HEK293 (cell line): ENCODE measurements at regions not wholly inside any gene's neighbourhood (a gene's known extent, or its start where the extent isn't known, plus 50 kb on each side); places are given as distances from the start of the nearest gene placed in this dataset.

Experiments
- CTCF ChIA-PET: fragments of 350-600 bp; formaldehyde crosslinking; extraction: SDS; loops from one replicate; lab custom pipeline; 2021; ENCODE audit warnings: antibody characterized with exemption; lab: Yijun Ruan, JAX
- POLR2A ChIA-PET: fragments of 300-600 bp; formaldehyde crosslinking; extraction: SDS; loops from one replicate; lab custom pipeline; 2020; ENCODE audit warnings: antibody characterized with exemption, inconsistent platforms; lab: Yijun Ruan, JAX
- H3K27ac ChIP-seq: fragments of 200-500 bp; sonication (Bioruptor generic); 2 replicates; pipeline ENCODE4 v1.5.1; 2014; ENCODE audit warnings: low read depth, low read length, control low read depth, inconsistent platforms; ENCODE audit errors: extremely low read depth
- H3K36me3 ChIP-seq, 2 experiments: fragments of 200-500 bp in 1 of 2; sonication (Bioruptor generic) in 1 of 2; 1 replicate in 1 of 2; 2 replicates in 1 of 2; pipeline ENCODE4 v1.5.1; 2014 to 2017; ENCODE audit warnings: inconsistent platforms in 2 of 2, low read length in 2 of 2; ENCODE audit not compliant: control insufficient read depth in 2 of 2, insufficient read depth in 1 of 2
- H3K4me1 ChIP-seq: fragments of 200-500 bp; sonication (Bioruptor generic); 2 replicates; pipeline ENCODE4 v1.5.1; 2014; ENCODE audit warnings: mild to moderate bottlenecking, low read length, inconsistent platforms; ENCODE audit not compliant: control insufficient read depth, insufficient read depth
- H3K4me3 ChIP-seq: 2 replicates; pipeline ENCODE4 v1.5.1; 2011; ENCODE audit warnings: low read depth, mild to moderate bottlenecking, control low read depth, low read length, moderate library complexity
- H3K9me3 ChIP-seq: fragments of 200-500 bp; sonication (Bioruptor generic); 2 replicates; pipeline ENCODE4 v1.5.1; 2014; ENCODE audit warnings: low read depth, low read length, inconsistent platforms; ENCODE audit not compliant: control insufficient read depth, insufficient read depth
- ELK4 ChIP-seq: IDR thresholded peaks from 2 replicates; pipeline ENCODE4 v1.6.1; 2011; ENCODE audit warnings: mild to moderate bottlenecking, low read depth, low read length, borderline replicate concordance
- GFI1B ChIP-seq: fragments of 450-650 bp; formaldehyde crosslinking; IDR thresholded peaks from 2 replicates; pipeline ENCODE4 v1.5.1; 2016; ENCODE audit warnings: missing biosample characterization, missing genetic modification characterization
- GLI4 ChIP-seq: fragments of 450-650 bp; formaldehyde crosslinking; IDR thresholded peaks from 2 replicates; pipeline ENCODE4 v1.5.1; 2016; ENCODE audit warnings: missing biosample characterization, missing genetic modification characterization
- INSM2 ChIP-seq: fragments of 450-650 bp; formaldehyde crosslinking; IDR thresholded peaks from 2 replicates; pipeline ENCODE4 v1.5.1; 2016; ENCODE audit warnings: missing biosample characterization, missing genetic modification characterization
- KLF8 ChIP-seq: fragments of 450-650 bp; formaldehyde crosslinking; IDR thresholded peaks from 2 replicates; pipeline ENCODE4 v1.5.1; 2016; ENCODE audit warnings: missing biosample characterization, missing genetic modification characterization
- MZF1 ChIP-seq: fragments of 450-650 bp; formaldehyde crosslinking; IDR thresholded peaks from 2 replicates; pipeline ENCODE4 v1.5.1; 2017; ENCODE audit warnings: missing biosample characterization, missing genetic modification characterization, borderline replicate concordance
- SCRT2 ChIP-seq: fragments of 450-650 bp; formaldehyde crosslinking; IDR thresholded peaks from 2 replicates; pipeline ENCODE4 v1.5.1; 2016; ENCODE audit warnings: missing biosample characterization, missing genetic modification characterization
- SP3 ChIP-seq: fragments of 450-650 bp; formaldehyde crosslinking; IDR thresholded peaks from 2 replicates; pipeline ENCODE4 v1.5.1; 2016; ENCODE audit warnings: missing biosample characterization, missing genetic modification characterization
- ZNF121 ChIP-seq: fragments of 450-650 bp; formaldehyde crosslinking; IDR thresholded peaks from 2 replicates; pipeline ENCODE4 v1.5.1; 2016; ENCODE audit warnings: missing biosample characterization, missing genetic modification characterization
- ZNF174 ChIP-seq: fragments of 450-650 bp; formaldehyde crosslinking; IDR thresholded peaks from 2 replicates; pipeline ENCODE4 v1.5.0; 2017; ENCODE audit warnings: missing biosample characterization, mild to moderate bottlenecking, missing genetic modification characterization
- ZNF302 ChIP-seq: fragments of 450-650 bp; formaldehyde crosslinking; IDR thresholded peaks from 2 replicates; pipeline ENCODE4 v1.5.1; 2016; ENCODE audit warnings: missing biosample characterization, missing genetic modification characterization, low read depth
- ZNF311 ChIP-seq: fragments of 450-650 bp; formaldehyde crosslinking; IDR thresholded peaks from 2 replicates; pipeline ENCODE4 v1.5.1; 2017; ENCODE audit warnings: missing biosample characterization, missing genetic modification characterization, borderline replicate concordance
- ZNF510 ChIP-seq: fragments of 450-650 bp; formaldehyde crosslinking; IDR thresholded peaks from 2 replicates; pipeline ENCODE4 v1.5.1; 2018; ENCODE audit warnings: mild to moderate bottlenecking, missing genetic modification characterization, missing biosample characterization; ENCODE audit not compliant: insufficient replicate concordance
- ZNF571 ChIP-seq: fragments of 450-650 bp; formaldehyde crosslinking; IDR thresholded peaks from 2 replicates; pipeline ENCODE4 v1.5.0; 2017; ENCODE audit warnings: missing biosample characterization, missing genetic modification characterization
- ZNF585B ChIP-seq: fragments of 450-650 bp; formaldehyde crosslinking; IDR thresholded peaks from 2 replicates; pipeline ENCODE4 v1.5.1; 2016; ENCODE audit warnings: missing biosample characterization, missing genetic modification characterization
- ZNF629 ChIP-seq: fragments of 450-650 bp; formaldehyde crosslinking; IDR thresholded peaks from 2 replicates; pipeline ENCODE4 v1.5.1; 2017; ENCODE audit warnings: missing biosample characterization, missing genetic modification characterization
- ZNF658 ChIP-seq: fragments of 450-650 bp; formaldehyde crosslinking; IDR thresholded peaks from 2 replicates; pipeline ENCODE4; 2016; ENCODE audit warnings: missing biosample characterization, missing genetic modification characterization
- ZNF670 ChIP-seq: fragments of 450-650 bp; formaldehyde crosslinking; IDR thresholded peaks from 2 replicates; pipeline ENCODE4 v1.5.1; 2016; ENCODE audit warnings: missing biosample characterization, missing genetic modification characterization, low read depth
- ZNF837 ChIP-seq: fragments of 450-650 bp; formaldehyde crosslinking; IDR thresholded peaks from 2 replicates; pipeline ENCODE4 v1.5.1; 2016; ENCODE audit warnings: missing biosample characterization, missing genetic modification characterization
- TF ChIP-seq, protein P1 (sequence below): fragments of 450-650 bp; formaldehyde crosslinking; IDR thresholded peaks from 2 replicates; pipeline ENCODE4 v1.5.1; 2017; ENCODE audit warnings: missing biosample characterization, missing genetic modification characterization
- TF ChIP-seq, protein P2 (sequence below): fragments of 450-650 bp; formaldehyde crosslinking; IDR thresholded peaks from 2 replicates; pipeline ENCODE4 v1.5.1; 2016; ENCODE audit warnings: missing biosample characterization, missing genetic modification characterization
- TF ChIP-seq, protein P3 (sequence below): fragments of 450-650 bp; formaldehyde crosslinking; IDR thresholded peaks from 2 replicates; pipeline ENCODE4 v1.5.0; 2017; ENCODE audit warnings: missing biosample characterization, missing genetic modification characterization, borderline replicate concordance

- ChIA-PET CTCF (no interaction called here), POLR2A (no interaction called here)
- H3K27ac ChIP-seq: no peak overlapping the region
Measured at GRCh38 chr4:31356839-31357238, 636.7 kb downstream of the PCDH7 start.

GRCh38 chr4:31360786-31361185 is 640.6 kb downstream of the PCDH7 start:
- H3K27ac ChIP-seq: no peak overlapping the region
- POLR2A ChIA-PET: no interaction called here
- no peaks in the 10 kb centered on the region for H3K4me1 ChIP-seq
- no peaks in the 10 kb centered on the region for H3K9me3 ChIP-seq
- no peak for TF ChIP-seq GLI4 (tag by site-specific recombination)
- TF ChIP-seq GFI1B: no peak
- TF ChIP-seq, protein P1, sequence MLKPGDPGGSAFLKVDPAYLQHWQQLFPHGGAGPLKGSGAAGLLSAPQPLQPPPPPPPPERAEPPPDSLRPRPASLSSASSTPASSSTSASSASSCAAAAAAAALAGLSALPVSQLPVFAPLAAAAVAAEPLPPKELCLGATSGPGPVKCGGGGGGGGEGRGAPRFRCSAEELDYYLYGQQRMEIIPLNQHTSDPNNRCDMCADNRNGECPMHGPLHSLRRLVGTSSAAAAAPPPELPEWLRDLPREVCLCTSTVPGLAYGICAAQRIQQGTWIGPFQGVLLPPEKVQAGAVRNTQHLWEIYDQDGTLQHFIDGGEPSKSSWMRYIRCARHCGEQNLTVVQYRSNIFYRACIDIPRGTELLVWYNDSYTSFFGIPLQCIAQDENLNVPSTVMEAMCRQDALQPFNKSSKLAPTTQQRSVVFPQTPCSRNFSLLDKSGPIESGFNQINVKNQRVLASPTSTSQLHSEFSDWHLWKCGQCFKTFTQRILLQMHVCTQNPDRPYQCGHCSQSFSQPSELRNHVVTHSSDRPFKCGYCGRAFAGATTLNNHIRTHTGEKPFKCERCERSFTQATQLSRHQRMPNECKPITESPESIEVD: no peak
- no peak for TF ChIP-seq ZNF121 (tag by site-specific recombination)
- TF ChIP-seq INSM2: no peak
- TF ChIP-seq ELK4: no peak
- TF ChIP-seq, all 188 proteins: peak for 0
- H3K36me3 ChIP-seq: no peaks in the 10 kb centered on the region
- H3K4me3 ChIP-seq: no peak overlapping the region
- CTCF ChIA-PET: no interaction called here

More at GRCh38 chr4:31356839-31357238, 636.7 kb downstream of the PCDH7 start:
- Histone ChIP-seq H3K4me1 (no peaks in the 10 kb centered on the region), H3K4me3 (no peak overlapping the region), H3K36me3 (no peaks in the 10 kb centered on the region), H3K9me3 (no peaks in the 10 kb centered on the region)
- TF ChIP-seq ZNF629 (tag by site-specific recombination) (no peak), MZF1 (tag by site-specific recombination) (no peak), ZNF174 (tag by site-specific recombination) (no peak), ZNF670 (tag by site-specific recombination) (no peak)

GRCh38 chr4:31362756-31363155 is 642.6 kb downstream of the PCDH7 start:
- Histone ChIP-seq H3K9me3 (no peaks in the 10 kb centered on the region), H3K4me1 (no peaks in the 10 kb centered on the region), H3K4me3 (no peak overlapping the region), H3K36me3 (no peaks in the 10 kb centered on the region), H3K27ac (no peak overlapping the region)
- TF ChIP-seq ZNF302 (tag by site-specific recombination) (no peak), ZNF585B (no peak), ZNF510 (no peak), ZNF311 (no peak), SCRT2 (tag by site-specific recombination) (no peak), ZNF837 (tag by site-specific recombination) (no peak), ZNF658 (no peak), SP3 (no peak), KLF8 (no peak), ZNF571 (tag by site-specific recombination) (no peak)
- TF ChIP-seq, protein P2, sequence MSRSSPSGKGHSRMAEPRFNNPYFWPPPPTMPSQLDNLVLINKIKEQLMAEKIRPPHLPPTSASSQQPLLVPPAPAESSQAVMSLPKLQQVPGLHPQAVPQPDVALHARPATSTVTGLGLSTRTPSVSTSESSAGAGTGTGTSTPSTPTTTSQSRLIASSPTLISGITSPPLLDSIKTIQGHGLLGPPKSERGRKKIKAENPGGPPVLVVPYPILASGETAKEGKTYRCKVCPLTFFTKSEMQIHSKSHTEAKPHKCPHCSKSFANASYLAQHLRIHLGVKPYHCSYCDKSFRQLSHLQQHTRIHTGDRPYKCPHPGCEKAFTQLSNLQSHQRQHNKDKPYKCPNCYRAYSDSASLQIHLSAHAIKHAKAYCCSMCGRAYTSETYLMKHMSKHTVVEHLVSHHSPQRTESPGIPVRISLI (tag by site-specific recombination): no peak
- TF ChIP-seq, protein P3, sequence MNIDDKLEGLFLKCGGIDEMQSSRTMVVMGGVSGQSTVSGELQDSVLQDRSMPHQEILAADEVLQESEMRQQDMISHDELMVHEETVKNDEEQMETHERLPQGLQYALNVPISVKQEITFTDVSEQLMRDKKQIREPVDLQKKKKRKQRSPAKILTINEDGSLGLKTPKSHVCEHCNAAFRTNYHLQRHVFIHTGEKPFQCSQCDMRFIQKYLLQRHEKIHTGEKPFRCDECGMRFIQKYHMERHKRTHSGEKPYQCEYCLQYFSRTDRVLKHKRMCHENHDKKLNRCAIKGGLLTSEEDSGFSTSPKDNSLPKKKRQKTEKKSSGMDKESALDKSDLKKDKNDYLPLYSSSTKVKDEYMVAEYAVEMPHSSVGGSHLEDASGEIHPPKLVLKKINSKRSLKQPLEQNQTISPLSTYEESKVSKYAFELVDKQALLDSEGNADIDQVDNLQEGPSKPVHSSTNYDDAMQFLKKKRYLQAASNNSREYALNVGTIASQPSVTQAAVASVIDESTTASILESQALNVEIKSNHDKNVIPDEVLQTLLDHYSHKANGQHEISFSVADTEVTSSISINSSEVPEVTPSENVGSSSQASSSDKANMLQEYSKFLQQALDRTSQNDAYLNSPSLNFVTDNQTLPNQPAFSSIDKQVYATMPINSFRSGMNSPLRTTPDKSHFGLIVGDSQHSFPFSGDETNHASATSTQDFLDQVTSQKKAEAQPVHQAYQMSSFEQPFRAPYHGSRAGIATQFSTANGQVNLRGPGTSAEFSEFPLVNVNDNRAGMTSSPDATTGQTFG: no peak
- CTCF ChIA-PET: no interaction called here
- POLR2A ChIA-PET: no interaction called here
